Fibroblast of upper back skin (primary cell): ENCODE measurements at regions not wholly inside any gene's neighbourhood (a gene's known extent, or its start where the extent isn't known, plus 50 kb on each side); places are given as distances from the start of the nearest gene placed in this dataset.
A peak's percentile ranks its signal among the peaks of the same experiment; 100 is the strongest.
"Not testable (repeated sequence)": the region's sequence is repeated elsewhere in the genome, so short reads cannot be mapped to it uniquely, and the experiment has no call there.

ENCODE experiments used
- DNase-seq: peaks from one replicate; pipeline ENCODE4 v3.0.0-alpha.2; 2013

DNA sequence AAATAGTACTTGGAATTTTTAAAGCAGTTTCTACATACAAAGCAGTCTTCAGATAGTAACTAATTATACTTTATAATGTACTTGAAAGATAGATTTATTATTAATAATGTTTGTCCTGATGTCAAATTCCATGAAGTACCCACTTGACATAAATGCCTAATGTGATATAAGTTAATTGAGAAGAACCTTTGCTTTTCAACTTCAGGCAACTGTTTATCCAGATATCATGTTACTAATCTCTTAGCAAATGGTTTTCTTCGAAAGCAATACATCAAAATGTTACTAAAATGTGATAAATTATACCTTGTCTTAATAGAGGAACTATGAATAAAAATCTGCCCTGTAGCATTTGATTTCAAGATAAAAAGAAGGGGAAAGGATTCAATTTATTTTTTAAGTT lies 146.8 kb upstream of the FBXL17 start:
- DNase-seq, result no peak

DNA sequence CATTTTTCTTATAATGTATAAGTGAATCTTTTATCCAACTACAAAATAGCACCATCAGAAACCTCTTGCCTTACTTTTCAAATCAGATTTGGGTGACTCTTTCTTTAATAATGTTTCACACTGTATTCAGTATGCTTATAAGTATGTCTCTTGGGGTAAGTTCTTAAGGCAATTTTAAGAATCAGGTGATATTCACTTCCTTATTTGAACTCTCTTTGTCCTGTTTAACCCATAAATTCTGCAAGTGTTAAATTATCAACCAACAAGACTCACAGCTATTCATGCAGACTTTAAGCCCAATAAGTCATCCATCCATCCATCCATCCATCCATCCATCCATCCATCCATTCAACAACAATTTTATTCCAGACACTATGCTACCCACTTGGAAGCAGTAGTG lies 142.7 kb upstream of the FBXL17 start:
- no peak for DNase-seq

DNA sequence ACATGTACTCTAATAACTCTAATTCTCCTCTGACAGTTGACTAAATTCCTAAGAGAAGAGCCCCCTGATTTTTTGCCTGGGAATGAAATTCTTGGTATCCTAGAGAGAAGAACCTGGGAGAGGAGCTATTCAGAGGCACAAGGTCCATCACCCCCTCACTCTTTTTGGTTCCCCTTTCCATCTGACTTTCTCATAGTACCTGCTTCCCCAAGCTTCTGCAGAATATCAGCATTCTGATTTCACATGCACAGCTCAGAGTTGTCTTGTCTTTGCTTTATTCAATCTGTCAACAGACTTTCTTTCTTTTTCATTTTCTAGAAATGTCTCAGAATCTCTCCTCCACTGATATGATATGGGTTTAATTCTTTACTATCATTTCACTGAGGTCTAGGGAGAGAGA lies 141.5 kb upstream of the FBXL17 start:
- no peak for DNase-seq

DNA sequence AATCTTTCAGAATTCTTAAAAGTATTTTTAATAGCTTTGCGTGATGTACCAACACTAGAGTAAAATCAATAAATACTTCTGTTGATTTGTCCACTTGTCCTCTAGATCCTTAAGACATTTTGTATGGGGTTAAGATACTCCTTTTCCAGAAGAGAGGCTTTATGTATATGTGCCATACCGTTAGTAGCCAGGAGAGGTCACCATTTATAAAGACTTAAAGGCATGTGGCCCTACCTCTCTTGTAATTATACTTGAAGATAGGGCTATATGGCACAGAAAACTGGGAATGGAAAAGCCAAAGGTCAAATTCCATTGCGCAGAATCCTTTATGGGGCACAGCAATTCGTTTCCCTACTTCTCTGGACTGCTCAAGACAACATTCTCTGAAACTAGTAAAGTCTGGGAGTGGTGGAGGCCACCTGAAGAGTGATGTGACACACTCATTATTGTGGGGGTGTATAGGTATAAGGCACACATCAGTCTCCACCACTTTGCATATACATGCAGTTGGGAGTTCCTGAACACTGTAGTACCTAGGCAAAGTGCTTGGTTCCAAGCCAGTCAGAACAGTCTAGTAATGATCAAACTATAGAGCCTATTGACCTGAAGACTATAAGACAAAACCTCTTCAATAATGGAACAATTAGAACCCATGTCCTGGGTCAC lies 140.1 kb upstream of the FBXL17 start:
- peak; percentile 67 for DNase-seq

DNA sequence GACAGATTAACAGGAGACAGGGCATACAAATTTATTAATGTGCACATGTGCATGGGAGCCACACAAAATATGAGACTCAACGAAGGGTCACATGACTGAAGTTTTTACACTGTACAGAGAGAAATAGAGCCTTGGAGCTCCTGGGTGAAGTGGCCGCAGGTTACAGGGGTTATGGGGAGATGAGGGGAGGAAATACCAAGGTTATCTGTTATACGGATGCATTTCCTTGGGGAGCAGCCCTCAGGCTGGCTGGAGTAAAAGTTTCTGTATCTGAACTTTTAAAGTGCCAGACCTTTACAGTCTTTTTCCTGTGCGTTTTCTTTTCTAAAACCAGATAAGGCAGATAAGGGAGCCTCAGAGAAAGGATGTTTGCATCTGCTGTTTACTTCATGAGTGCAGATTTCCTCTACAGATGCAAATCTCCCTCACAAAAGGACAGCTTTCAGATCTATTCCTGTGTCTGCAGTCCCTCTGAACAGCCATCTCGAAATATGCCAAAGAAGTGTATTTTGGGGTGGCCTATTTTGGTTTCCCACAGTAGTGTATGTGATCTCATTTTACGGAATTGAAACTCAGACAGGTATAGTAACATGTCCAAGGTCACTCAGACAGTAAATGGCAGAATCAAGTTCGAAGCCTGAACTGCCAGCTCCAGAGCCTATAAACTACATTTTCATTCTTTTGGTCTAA lies 139.3 kb upstream of the FBXL17 start:
- DNase-seq, result no peak

DNA sequence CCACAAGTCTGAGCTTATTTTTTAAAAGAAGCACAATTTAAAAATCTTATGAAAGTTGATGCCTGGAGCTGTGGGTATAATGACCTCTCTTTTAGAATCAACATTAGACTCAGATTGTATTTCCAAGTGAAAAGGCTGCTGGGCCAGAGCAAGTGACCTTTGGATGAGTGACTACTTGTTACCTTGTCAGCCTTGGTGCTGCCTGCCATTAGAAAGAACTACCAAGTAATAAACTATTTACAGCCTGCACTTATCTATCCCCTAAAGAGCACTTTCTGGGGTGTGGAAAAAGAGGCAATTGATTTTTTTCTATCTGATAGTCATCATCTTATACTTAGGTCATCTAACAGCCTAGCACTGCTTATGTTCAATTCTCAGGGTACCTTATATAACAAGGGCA lies 134.9 kb upstream of the FBXL17 start:
- no peak for DNase-seq

DNA sequence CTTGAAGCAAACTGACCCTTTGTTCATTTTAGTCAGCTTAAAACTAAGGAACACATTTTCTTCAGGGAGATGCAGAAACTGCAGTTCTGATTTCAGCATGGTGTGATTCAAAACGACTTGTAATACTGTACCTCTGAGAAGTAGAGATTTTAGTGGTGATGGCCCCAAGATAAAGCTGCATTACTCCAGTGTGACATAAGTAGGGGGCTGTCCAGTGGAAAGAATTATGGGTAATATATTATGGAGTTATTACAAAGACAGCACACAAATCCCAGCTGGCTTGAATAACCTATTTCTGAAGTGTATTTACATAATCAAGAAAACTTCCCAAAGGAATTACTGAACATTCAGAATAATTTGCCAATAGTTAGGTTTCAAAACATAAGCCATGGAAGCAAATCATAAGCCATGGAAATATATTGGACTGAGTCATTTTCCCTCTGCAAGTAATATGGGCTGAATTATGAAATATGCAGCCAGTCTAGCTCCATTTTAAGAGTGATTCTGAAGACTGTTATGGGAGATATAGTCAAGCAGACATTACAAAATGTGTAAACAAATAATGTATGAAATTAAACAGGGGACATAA lies 133.7 kb upstream of the FBXL17 start:
- peak; percentile 25 for DNase-seq

DNA sequence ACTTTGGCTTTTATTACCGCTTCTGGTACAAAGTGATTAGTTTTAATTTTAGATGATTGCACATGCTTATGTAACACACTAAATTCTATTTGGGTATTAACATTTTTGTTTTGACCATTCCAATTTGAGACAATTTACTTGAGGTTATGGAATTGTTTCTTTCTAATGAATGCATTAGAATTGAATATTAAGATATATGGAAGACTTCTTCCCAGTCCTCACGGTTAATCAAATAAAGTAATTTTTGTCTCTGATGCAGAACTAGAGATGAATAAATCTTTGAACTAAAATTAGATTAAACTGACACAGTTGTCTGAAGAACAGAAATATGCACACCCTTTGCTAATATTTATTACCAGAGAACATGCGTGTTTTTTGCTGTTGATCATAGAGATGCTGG lies 127.1 kb upstream of the FBXL17 start:
- DNase-seq, result no peak

DNA sequence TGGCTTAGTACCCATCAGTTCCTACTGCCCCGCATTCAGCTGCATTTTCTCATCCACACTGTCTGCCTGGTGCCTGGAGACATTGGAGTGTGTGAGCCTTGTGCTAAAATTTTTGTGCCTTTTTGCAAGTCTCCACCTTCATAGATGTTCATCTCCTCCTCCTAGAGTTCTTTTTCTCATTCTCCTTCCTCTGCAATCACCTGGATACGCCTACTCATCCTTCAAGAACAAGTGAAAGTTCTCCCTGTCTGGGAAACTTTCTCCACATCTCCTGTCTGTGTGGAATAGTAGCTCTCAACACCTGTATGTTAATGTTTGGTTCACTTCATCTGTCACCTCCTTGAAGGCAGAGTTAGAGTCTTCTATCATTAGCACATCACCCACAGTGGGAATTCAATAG lies 125.7 kb upstream of the FBXL17 start:
- DNase-seq, result no peak

DNA sequence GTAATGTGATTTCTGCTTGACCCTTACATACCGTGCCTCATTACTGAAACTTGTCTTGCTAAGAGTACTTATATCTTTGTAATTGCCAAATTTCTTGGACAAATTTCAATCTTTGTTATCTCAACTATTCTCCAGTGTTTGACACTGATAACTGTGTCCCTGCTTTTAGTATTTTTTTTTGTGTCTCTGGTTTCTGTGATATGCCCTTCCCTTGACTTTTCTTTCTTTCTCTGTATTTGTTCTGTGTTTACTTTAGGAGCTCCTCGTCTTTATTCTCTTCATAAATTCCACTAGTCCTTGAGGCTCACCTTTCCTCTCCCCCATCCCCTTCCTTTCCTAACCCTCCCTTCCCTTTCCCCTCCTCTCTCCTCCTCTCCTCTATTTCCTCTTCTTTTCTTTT lies 123.7 kb upstream of the FBXL17 start:
- no peak for DNase-seq

DNA sequence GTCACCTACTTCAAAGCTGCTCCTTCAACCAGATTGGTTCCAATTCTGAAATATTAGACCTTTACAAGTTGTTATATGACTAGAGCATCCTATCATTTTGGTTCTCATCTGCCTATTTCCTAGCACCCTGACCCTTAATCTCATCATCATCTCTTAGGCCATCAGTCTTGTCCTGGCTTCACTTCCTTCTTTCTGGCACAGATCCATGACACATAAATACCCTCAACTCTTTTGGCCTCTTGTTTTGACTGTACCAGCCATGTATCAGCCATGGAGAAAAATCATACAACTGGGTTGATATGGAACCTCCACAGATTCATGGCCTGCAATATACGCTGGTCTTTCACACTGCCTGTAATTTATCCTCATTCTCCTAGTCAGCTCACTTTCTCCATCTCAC lies 123.1 kb upstream of the FBXL17 start:
- no peak for DNase-seq

DNA sequence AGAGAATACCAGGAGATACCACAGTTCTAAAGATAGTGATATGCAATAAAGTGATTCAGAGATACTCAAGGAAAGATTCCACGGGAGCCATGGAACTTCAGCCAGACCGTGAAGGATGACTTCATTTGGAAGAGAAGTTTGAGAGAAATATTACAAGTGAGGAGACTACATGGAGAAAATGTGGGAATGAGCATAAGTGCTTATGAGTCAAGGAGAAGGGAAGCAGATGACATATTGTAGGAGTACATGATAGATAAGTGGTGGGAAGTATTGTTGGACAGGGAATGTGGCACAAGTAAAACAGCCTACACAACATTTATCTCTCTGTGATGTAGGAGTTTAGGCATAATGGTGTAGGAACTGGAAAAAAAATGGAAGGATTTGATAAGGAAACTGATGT lies 122.1 kb upstream of the FBXL17 start:
- peak; percentile 1 for DNase-seq

DNA sequence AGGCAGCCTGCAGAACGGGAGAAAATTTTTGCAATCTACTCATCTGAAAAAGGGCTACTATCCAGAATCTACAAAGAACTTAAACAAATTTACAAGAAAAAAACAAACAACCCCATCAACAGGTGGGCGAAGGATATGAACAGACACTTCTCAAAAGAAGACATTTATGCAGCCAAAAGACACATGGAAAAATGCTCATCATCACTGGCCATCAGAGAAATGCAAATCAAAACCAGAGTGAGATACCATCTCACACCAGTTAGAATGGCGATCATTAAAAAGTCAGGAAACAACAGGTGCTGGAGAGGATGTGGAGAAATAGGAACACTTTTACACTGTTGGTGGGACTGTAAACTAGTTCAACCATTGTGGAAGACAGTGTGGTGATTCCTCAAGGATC lies 113.7 kb upstream of the FBXL17 start:
- DNase-seq, result not testable (repeated sequence)

DNA sequence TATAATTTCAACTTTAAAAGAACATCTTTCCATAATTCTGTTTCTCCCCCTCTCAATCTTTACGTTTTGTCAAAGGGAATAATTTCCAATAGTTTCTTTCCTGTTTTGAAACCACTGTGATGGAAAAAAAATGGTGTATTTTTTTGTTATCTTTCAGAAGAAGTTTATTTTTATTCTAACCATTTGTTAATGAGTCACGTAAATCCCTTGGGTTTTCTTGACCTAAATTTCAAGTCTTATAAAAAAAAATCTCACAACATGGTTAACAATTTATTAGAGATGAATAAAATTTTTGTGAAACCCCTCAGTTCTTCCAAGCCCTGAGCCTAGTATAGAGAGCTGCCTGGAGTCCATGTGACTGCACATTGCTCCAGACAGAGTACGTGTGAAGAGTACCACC lies 106.1 kb upstream of the FBXL17 start:
- DNase-seq, result no peak

DNA sequence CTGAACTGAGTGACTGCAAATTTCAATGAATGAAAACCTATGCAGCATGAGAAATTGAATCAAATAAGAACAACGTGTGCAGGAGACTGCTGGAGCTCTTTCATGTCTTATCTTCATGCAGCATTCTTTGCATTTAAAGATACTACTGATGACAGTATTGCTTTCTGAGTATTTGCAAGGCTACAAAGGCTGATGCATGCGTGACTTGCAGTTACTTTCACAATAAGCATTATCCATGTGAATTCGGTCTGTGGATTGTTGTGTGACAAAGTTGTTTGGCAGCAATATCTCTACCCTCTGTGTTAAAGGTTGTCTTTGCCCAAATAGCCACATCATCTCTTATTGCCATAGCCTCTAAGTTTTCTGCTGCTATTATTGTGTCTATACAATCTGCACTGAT lies 102.1 kb upstream of the FBXL17 start:
- no peak for DNase-seq

DNA sequence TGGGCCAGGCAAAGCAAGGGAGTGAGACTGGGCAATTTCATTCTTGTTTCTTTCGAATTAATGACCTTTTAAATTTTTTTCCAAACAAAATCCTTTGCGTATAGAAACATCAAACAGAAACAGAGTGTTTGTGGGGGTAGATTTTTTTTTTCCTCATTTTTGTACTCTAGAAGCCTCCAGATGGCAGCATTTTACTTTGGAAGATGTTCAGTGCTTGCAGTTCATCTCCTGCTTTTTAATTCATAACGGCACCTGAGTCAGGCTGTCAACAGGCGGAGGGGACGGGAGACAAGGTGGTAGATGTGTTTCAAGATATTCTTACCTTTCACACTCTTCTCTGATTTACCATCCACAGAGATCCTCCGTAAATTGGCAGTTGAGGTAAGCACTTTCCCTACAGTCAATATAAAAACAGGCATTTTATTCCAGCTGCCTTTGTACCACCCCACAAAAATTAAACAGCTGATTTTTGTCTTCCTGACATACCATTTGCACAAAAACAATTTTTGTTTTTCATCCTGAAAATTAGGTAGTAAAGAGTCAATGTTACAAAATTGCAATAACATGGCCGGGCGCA lies 99.5 kb upstream of the FBXL17 start:
- peak; percentile 39 for DNase-seq

DNA sequence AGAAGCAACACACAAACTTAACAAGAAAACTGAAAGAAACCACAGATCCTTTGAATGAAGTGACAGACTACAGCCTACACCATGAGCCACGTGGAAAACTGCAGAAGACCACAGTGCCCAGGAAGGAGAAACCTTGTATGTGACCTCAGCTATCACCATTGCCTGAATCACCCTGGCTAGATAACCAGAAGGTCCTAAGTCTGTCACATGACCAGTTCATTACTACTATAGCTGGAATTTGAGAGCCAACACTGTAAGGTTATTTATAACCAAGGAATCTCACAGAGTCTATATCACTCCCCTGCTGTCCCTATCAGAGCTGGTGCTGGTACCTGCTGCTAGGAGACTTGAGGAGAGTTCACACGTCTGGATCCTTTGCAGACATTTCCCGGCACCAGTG lies 90.3 kb upstream of the FBXL17 start:
- peak; percentile 23 for DNase-seq

DNA sequence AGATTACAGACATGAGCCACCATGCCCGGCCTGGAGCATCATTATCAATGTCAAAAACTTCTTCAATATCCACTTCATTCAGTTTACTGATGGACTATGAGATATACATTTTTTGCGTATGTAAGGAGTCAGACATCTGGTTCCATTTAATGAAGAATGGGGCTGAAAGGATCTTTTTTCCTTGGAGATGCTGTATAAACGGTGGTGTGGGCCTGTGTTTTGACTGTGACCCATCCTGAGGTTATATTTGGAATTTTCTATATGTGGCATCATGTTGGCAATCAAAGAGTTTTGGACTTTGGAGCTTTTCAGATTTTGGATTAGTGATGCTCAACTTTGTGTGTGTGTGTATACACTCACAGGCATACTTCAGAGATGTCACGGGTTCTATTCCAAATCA lies 85.7 kb upstream of the FBXL17 start:
- peak; percentile 65 for DNase-seq

DNA sequence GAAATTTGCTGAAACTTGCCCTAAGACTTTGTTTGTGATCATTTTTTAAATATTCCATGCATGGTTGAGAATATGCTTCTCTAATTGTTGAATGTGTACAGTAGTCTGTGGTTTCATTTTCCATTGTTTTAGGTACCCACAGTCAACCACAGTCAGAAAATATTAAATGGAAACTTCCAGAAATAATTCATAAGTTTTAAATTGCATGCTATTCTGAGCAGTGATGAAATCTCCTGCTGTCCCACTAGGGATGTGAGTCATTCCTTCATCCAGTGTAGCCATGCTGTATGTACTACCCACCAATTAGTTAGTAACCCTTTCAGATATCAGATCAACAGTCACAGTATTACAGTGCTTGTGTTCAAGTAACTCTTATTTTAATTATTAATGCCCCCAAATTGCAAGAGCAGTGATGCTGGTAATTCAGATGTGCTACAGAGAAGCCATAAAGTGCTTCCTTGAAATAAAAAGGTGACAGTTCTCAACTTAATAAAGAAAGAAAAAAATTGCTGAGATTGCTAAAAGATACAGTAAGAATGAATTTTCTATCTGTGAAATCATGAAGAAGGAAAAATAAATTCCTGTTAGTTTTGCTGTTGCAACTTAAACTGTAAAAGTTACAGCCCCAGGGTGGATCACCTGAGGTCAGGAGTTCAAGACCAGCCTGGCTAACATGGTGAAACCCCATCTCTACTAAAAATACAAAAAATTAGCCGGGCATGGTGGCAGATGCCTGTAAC lies 79.9 kb upstream of the FBXL17 start:
- DNase-seq, result peak; percentile 86

DNA sequence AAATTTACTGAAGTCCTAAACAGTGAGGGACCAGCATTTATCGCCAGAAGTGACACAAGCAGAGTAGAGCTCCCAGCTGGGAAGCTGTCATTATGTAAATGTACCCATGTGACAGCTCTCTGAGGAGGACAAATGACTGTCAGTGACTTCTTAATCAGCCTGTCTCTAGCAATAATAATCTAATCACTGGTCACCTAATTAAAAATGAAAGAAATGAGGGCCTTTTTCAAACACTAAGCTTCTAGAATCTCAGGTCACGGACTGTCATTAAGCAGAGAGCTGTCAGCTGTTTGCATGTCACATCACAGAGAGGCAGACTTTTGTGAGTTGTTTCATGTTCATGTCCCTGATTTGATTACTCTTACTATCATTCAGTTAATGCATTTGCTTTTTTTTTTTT lies 77.9 kb upstream of the FBXL17 start:
- DNase-seq, result no peak

DNA sequence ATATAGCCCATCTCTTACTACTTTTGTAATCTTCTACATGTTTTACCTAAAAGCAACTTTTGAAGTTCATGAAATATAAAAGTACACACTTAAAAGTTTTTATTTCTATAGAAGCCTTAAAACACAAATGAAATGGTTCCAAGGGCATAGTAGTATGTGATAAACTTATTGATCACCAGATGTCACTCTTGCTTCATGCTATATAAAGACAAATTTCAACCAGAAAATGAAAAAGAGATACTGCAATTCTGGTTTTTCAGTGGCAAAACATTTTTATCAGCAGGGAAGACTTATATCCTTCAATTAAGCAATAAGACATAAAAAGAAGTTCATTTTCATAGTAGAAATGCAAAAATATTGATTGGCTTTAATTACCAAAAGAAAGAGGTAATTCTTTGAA lies 69.4 kb upstream of the FBXL17 start:
- no peak for DNase-seq

DNA sequence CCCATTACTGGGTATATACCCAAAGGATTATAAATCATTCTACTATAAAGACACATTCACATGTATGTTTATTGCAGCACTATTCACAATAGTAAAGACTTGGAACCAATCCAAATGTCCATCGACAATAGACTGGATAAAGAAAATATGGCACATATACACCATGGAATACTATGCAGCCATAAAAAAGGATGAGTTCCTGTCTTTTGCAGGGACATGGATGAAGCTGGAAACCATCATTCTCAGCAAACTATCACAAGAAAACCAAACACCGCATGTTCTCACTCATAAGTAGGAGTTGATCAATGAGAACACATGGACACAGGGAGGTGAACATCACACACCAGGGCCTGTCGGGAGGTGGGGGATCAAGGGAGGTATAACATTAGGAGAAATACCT lies 62.2 kb upstream of the FBXL17 start:
- not testable (repeated sequence) for DNase-seq

DNA sequence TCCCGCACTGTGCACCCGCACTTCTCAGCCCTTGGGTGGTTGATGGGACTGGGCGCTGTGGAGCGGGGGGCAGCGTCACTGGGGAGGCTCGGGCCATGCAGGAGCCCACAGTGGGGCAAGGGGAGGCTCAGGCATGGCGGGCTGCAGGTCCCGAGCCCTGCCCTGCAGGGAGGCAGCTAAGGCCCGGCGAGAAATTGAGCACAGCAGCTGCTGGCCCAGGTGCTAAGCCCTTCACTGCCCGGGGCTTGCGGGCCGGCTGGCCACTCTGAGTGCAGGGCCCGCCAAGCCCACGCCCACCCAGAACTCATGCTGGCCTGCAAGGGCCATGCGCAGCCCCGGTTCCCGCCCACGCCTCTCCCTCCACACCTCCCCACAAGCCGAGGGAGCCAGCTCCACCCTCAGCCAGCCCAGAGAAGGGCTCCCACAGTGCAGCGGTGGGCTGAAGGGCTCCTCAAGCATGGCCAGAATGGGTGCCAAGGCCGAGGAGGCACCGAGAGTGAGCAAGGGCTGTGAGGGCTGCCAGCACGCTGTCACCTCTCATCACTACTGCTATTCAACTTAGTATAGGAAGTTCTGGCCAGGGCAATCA lies 60.3 kb upstream of the FBXL17 start:
- not testable (repeated sequence) for DNase-seq
